SK-N-SH treated with all-trans-retinoic acid at 6 μM for 48 hours (cell line): ENCODE measurements at regions not wholly inside any gene's neighbourhood (a gene's known extent, or its start where the extent isn't known, plus 50 kb on each side); places are given as distances from the start of the nearest gene placed in this dataset.

ENCODE experiments used
- ATAC-seq: fragments of 200-7000 bp; cut with Tn5 transposase; 3 replicates; pipeline ENCODE4 v1.9.1; 2020; ENCODE audit warnings: mild to moderate bottlenecking, moderate library complexity
- ARNTL ChIP-seq: fragments of 450-650 bp; formaldehyde crosslinking; IDR thresholded peaks from 2 replicates; pipeline ENCODE4 v1.5.0; 2020; ENCODE audit warnings: low read depth, mild to moderate bottlenecking, moderate library complexity, borderline replicate concordance
- CSDC2 ChIP-seq: fragments of 250-450 bp; sonication (Bioruptor Pico); IDR thresholded peaks from 2 replicates; pipeline ENCODE4 v1.5.0; 2020; ENCODE audit warnings: mild to moderate bottlenecking, moderate library complexity
- ESRRG ChIP-seq: fragments of 250-450 bp; sonication (Bioruptor Pico); IDR thresholded peaks from 2 replicates; pipeline ENCODE4 v1.6.1; 2021; ENCODE audit warnings: mild to moderate bottlenecking
- GLIS3 ChIP-seq: fragments of 250-450 bp; sonication (Bioruptor Pico); IDR thresholded peaks from 2 replicates; pipeline ENCODE4 v1.5.0; 2020; ENCODE audit warnings: mild to moderate bottlenecking, moderate library complexity
- ISL1 ChIP-seq: fragments of 250-450 bp; sonication (Bioruptor Pico); IDR thresholded peaks from 2 replicates; pipeline ENCODE4 v2.1.2; 2022; ENCODE audit warnings: mild to moderate bottlenecking, moderate library complexity
- OSR1 ChIP-seq: fragments of 250-450 bp; sonication (Bioruptor Pico); IDR thresholded peaks from 2 replicates; pipeline ENCODE4 v1.8.0; 2022; ENCODE audit warnings: moderate library complexity, mild to moderate bottlenecking, inconsistent platforms
- PPARA ChIP-seq: fragments of 250-450 bp; sonication (Bioruptor Pico); IDR thresholded peaks from 2 replicates; pipeline ENCODE4 v1.5.0; 2020; ENCODE audit warnings: mild to moderate bottlenecking, borderline replicate concordance
- RARB ChIP-seq: fragments of 250-450 bp; sonication (Bioruptor Pico); IDR thresholded peaks from 2 replicates; pipeline ENCODE4 v1.8.0; 2021; ENCODE audit warnings: mild to moderate bottlenecking, moderate library complexity
- SNAI2 ChIP-seq: fragments of 250-450 bp; sonication (Bioruptor Pico); IDR thresholded peaks from 2 replicates; pipeline ENCODE4 v1.5.0; 2020; ENCODE audit warnings: mild to moderate bottlenecking, moderate library complexity
- TCF4 ChIP-seq: fragments of 250-450 bp; sonication (Bioruptor Pico); IDR thresholded peaks from 2 replicates; pipeline ENCODE4 v1.8.0; 2021; ENCODE audit warnings: mild to moderate bottlenecking, moderate library complexity, borderline replicate concordance
- TSHZ2 ChIP-seq: fragments of 250-450 bp; sonication (Bioruptor Pico); IDR thresholded peaks from 2 replicates; pipeline ENCODE4 v1.5.0; 2020; ENCODE audit warnings: mild to moderate bottlenecking, moderate library complexity
- ZC3H10 ChIP-seq: fragments of 250-450 bp; sonication (Bioruptor Pico); IDR thresholded peaks from 2 replicates; pipeline ENCODE4 v1.5.1; 2021; ENCODE audit warnings: mild to moderate bottlenecking, moderate library complexity
- ZFP3 ChIP-seq: fragments of 250-450 bp; sonication (Bioruptor Pico); IDR thresholded peaks from 2 replicates; pipeline ENCODE4 v1.5.0; 2020; ENCODE audit warnings: mild to moderate bottlenecking, moderate library complexity
- ZFP30 ChIP-seq: fragments of 450-650 bp; formaldehyde crosslinking; IDR thresholded peaks from 2 replicates; pipeline ENCODE4 v1.5.0; 2022; ENCODE audit warnings: mild to moderate bottlenecking, moderate library complexity
- ZNF70 ChIP-seq: fragments of 450-650 bp; formaldehyde crosslinking; IDR thresholded peaks from 2 replicates; pipeline ENCODE4 v1.5.0; 2020; ENCODE audit warnings: mild to moderate bottlenecking, moderate library complexity
- ZNF8 ChIP-seq: fragments of 450-650 bp; formaldehyde crosslinking; IDR thresholded peaks from 2 replicates; pipeline ENCODE4 v1.5.0; 2020; ENCODE audit warnings: mild to moderate bottlenecking, moderate library complexity
- TF ChIP-seq, protein P1 (sequence below): fragments of 250-450 bp; sonication (Bioruptor Pico); IDR thresholded peaks from 2 replicates; pipeline ENCODE4 v1.5.1; 2021; ENCODE audit warnings: mild to moderate bottlenecking, moderate library complexity
- TF ChIP-seq, protein P2 (sequence below): fragments of 250-450 bp; sonication (Bioruptor Pico); IDR thresholded peaks from 2 replicates; pipeline ENCODE4 v1.8.0; 2020; ENCODE audit warnings: mild to moderate bottlenecking, moderate library complexity, borderline replicate concordance
- TF ChIP-seq, protein P3 (sequence below): fragments of 250-450 bp; sonication (Bioruptor Pico); IDR thresholded peaks from 2 replicates; pipeline ENCODE4 v1.8.0; 2021; ENCODE audit warnings: low read depth, mild to moderate bottlenecking, moderate library complexity, borderline replicate concordance

GRCh38 chr18:37955201-37955600 lies 389.6 kb upstream of the CELF4 start:
- no peak for ATAC-seq
- TF ChIP-seq ZNF70 (no peak), ESRRG (no peak), OSR1 (CRISPR knock-in tag) (no peak), ZC3H10 (CRISPR knock-in tag) (no peak), PPARA (CRISPR knock-in tag) (no peak), CSDC2 (no peak), TCF4 (no peak)
- TF ChIP-seq, all 23 proteins: peak for 0

GRCh38 chr18:37953876-37954275 lies 388.3 kb upstream of the CELF4 start:
- ATAC-seq = no peak
- no peak for TF ChIP-seq ZNF8 (CRISPR knock-in tag)
- no peak for TF ChIP-seq ZFP30 (CRISPR knock-in tag)
- no peak for TF ChIP-seq OSR1 (CRISPR knock-in tag)

DNA sequence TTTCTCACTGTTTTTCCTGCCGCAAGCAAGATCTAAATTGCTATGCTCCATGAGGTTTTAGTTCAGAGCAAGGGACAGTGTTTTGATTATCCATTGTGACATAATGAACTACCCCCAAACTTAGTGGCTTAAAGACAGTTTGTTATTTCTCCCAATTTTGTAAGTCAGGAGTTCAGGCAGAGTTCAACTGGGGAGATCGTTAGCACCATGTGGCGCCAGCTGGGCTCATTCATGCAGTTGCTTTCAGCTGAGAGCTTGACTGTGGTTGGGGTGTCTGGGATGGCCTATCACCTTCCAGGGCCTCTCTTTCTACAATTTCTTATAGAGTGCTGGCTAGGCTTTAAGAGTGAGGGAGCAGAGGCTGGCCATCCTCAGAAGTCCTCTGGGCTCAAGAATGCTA lies 382.9 kb upstream of the CELF4 start:
- ATAC-seq = no peak
- TF ChIP-seq ZFP30 (CRISPR knock-in tag) = no peak
- TF ChIP-seq, protein P1, sequence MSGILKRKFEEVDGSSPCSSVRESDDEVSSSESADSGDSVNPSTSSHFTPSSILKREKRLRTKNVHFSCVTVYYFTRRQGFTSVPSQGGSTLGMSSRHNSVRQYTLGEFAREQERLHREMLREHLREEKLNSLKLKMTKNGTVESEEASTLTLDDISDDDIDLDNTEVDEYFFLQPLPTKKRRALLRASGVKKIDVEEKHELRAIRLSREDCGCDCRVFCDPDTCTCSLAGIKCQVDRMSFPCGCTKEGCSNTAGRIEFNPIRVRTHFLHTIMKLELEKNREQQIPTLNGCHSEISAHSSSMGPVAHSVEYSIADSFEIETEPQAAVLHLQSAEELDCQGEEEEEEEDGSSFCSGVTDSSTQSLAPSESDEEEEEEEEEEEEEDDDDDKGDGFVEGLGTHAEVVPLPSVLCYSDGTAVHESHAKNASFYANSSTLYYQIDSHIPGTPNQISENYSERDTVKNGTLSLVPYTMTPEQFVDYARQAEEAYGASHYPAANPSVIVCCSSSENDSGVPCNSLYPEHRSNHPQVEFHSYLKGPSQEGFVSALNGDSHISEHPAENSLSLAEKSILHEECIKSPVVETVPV = no peak
- no peak for TF ChIP-seq PPARA (CRISPR knock-in tag)
- TF ChIP-seq GLIS3 (CRISPR knock-in tag) = no peak
- TF ChIP-seq CSDC2 = no peak
- TF ChIP-seq ZNF70 = no peak
- TF ChIP-seq ZFP3 (CRISPR knock-in tag) = no peak
- TF ChIP-seq, protein P2, sequence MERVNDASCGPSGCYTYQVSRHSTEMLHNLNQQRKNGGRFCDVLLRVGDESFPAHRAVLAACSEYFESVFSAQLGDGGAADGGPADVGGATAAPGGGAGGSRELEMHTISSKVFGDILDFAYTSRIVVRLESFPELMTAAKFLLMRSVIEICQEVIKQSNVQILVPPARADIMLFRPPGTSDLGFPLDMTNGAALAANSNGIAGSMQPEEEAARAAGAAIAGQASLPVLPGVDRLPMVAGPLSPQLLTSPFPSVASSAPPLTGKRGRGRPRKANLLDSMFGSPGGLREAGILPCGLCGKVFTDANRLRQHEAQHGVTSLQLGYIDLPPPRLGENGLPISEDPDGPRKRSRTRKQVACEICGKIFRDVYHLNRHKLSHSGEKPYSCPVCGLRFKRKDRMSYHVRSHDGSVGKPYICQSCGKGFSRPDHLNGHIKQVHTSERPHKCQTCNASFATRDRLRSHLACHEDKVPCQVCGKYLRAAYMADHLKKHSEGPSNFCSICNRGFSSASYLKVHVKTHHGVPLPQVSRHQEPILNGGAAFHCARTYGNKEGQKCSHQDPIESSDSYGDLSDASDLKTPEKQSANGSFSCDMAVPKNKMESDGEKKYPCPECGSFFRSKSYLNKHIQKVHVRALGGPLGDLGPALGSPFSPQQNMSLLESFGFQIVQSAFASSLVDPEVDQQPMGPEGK (CRISPR knock-in tag) = no peak
- no peak for TF ChIP-seq RARB
- TF ChIP-seq, protein P3, sequence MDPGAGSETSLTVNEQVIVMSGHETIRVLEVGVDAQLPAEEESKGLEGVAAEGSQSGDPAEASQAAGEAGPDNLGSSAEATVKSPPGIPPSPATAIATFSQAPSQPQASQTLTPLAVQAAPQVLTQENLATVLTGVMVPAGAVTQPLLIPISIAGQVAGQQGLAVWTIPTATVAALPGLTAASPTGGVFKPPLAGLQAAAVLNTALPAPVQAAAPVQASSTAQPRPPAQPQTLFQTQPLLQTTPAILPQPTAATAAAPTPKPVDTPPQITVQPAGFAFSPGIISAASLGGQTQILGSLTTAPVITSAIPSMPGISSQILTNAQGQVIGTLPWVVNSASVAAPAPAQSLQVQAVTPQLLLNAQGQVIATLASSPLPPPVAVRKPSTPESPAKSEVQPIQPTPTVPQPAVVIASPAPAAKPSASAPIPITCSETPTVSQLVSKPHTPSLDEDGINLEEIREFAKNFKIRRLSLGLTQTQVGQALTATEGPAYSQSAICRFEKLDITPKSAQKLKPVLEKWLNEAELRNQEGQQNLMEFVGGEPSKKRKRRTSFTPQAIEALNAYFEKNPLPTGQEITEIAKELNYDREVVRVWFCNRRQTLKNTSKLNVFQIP (CRISPR knock-in tag) = no peak
- no peak for TF ChIP-seq ISL1

DNA sequence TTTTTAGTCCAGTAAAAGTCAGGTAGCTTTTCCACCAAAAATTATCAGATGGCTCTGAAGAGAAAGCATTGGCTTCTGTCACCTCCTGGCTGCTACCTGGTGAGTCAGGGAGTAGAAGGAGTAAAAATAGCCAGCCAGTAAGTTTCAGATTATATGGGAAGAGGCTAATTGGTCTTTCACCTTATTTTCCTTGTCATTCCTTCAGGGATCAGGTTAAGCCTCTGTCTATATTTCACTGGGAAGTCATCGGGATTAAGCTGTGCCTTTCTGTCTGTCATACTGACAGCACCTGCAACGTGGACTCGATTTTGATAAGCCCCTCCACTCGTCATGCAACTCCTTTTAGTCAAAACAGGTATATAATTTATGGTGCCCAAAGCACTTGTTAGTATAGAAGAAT lies 380.7 kb upstream of the CELF4 start:
- TF ChIP-seq TSHZ2 (CRISPR knock-in tag) (no peak), PPARA (CRISPR knock-in tag) (no peak), ESRRG (no peak)
- no peak for ATAC-seq

- ATAC-seq = no peak
- TF ChIP-seq ZFP3 (CRISPR knock-in tag) = no peak
- TF ChIP-seq CSDC2 = no peak
- no peak for TF ChIP-seq ZFP30 (CRISPR knock-in tag)
- no peak for TF ChIP-seq TCF4
- TF ChIP-seq ARNTL = no peak
- TF ChIP-seq, protein P1 = no peak
- no peak for TF ChIP-seq ESRRG
- no peak for TF ChIP-seq SNAI2 (CRISPR knock-in tag)
- no peak for TF ChIP-seq ZC3H10 (CRISPR knock-in tag)
- TF ChIP-seq, protein P3 (CRISPR knock-in tag) = no peak
- TF ChIP-seq, protein P2 (CRISPR knock-in tag) = no peak
- no peak for TF ChIP-seq ISL1
Measured at GRCh38 chr18:37944700-37945270, 379.2 kb upstream of the CELF4 start.
